ENCODE measurements at regions not wholly inside any gene's neighbourhood (a gene's known extent, or its start where the extent isn't known, plus 50 kb on each side); places are given as distances from the start of the nearest gene placed in this dataset.

DNA sequence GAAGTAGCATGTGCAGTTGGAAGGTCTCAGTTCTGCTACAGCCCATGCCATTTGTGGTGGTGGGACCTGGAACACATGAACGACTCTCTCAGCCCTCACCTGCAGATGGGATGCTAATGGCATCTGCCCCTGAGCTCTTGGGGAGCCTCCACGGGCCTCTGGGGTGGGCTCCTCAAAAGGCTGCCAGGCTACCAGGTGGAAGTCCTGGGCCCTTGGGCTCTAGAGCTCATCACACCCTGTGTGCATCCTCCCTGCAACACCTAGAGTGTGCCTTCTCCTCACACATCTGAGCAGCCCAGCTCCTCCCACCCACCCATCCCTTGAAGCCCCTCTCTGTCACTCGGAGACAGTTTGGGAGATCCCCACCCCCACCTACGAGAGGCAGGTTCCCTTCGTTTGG, 231.8 kb upstream of the MYT1L start:
- no peak overlapping the region for H3K4me3 ChIP-seq
- H3K36me3 ChIP-seq, result no peaks in the 10 kb centered on the region
- no peak for TF ChIP-seq Cebpa-rat (IDR thresholded peaks at IDR 0.05)

DNA sequence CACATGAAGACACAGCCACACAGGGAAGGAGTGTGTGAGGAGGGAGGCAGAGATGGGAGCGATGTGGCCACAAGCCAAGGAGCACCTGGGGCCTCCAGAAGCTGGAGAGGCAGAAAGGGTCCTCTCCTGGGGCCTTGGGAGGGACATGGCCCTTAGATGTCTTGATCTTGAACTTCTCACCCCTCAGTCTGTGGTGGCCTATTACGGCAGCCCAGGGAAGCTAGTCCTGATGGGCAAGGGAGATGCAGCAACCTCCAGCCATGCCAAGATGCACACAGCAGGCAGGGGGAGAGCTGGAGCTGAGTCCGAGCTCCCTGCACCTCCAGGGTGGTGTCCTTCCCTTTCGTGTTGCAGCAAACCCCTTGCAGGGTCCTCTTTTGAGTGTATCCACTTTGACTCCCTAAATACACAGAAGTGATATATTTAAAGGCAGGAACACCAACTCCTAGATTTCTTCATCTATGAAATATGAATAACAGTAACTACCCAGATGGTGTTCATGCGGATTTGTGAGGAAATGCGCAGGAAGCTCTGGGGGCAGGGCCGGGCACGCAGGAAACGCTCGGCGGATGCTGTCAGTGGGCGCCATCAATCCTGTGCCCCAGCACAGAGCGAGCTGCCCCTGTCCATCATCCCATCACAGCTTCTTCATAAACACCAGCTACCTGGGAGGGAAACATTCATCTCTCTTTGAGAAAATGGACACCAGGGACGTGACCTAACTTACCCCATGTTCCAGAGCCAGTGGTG, 230.4 kb upstream of the MYT1L start:
- no peaks in the 10 kb centered on the region for H4K20me1 ChIP-seq
- no peak overlapping the region for H3K4me2 ChIP-seq
- no peak overlapping the region for H3K27ac ChIP-seq
- peaks cover 6% of the 10 kb centered on the region for H3K4me1 ChIP-seq
- no peak overlapping the region for H3K4me3 ChIP-seq
- H3K27me3 ChIP-seq, result no peaks in the 10 kb centered on the region
- H3K36me3 ChIP-seq, result no peaks in the 10 kb centered on the region
- no peaks in the 10 kb centered on the region for H3K9me3 ChIP-seq
- H3K9ac ChIP-seq, result no peak overlapping the region
- TF ChIP-seq Cebpa-rat (IDR thresholded peaks at IDR 0.05), result no peak

More for the DNA sequence above, 231.8 kb upstream of the MYT1L start:
- Histone ChIP-seq H3K4me2 (no peak overlapping the region), H3K27ac (no peak overlapping the region), H3K9ac (no peak overlapping the region), H3K9me3 (no peaks in the 10 kb centered on the region), H3K27me3 (no peaks in the 10 kb centered on the region), H4K20me1 (no peaks in the 10 kb centered on the region), H3K4me1 (no peaks in the 10 kb centered on the region)

DNA sequence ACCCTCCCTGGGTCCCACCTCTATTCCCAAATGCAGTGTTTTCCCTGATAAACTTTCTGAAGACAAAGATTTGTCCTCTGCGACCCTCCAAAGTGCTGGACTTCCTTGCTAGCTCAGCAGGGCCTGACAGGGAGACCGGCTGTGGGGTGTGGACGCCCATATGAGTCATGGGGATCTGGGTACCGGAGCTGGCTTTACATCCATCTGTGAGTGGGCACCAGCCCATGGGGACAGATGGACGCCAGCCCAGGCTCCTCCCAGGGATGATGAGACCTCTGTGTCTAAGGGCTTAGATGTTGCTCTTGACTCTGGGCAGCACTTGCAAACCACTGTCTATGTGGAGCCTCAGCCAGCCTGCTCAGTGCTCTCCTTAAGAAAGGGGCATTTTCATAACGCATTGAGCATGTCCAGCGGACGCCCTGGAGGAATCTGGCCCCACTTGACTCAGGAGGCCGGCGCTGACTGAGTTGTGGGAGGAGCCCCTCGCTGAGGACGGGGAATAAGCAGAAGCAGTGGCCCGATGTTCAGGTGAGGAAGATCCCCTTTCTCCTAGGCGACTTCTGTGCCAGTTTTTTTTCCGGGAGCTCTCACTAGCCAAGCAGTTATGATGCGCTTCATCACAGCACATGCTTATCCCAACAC, 229.4 kb upstream of the MYT1L start:
- TF ChIP-seq Cebpa-rat (IDR thresholded peaks at IDR 0.05), result no peak
- Histone ChIP-seq H3K9me3 (no peaks in the 10 kb centered on the region), H3K4me2 (no peak overlapping the region)

DNA sequence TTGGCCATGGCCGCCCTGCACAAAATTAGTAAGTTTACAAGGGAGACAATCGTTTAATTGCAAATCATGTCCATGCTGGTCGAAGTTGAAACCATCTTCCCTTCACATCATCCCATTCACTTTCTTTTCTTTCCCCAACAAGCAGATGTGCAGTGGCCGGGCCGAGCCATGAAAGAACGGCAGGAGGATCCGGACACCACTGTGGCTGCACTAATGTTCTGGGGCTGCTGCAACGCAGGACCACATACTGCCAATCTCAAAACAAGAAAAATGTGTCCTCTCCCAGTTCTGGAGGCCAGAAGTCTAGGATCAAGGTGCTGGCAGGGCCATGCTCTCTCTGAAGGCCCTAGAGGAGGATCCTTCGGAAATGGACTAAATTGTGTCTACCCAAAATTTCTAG, 227.4 kb upstream of the MYT1L start:
- H3K9ac ChIP-seq, result no peak overlapping the region
- no peak overlapping the region for H3K4me3 ChIP-seq
- no peaks in the 10 kb centered on the region for H4K20me1 ChIP-seq
- H3K4me2 ChIP-seq, result no peak overlapping the region
- H3K9me3 ChIP-seq, result peaks cover 3% of the 10 kb centered on the region; the same call in 1 of the 2 replicates
- TF ChIP-seq Cebpa-rat (IDR thresholded peaks at IDR 0.05), result no peak
- H3K4me1 ChIP-seq, result peaks cover 6% of the 10 kb centered on the region
- H3K36me3 ChIP-seq, result no peaks in the 10 kb centered on the region
- no peaks in the 10 kb centered on the region for H3K27me3 ChIP-seq
- no peak overlapping the region for H3K27ac ChIP-seq

More for the DNA sequence above, 229.4 kb upstream of the MYT1L start:
- Histone ChIP-seq H3K4me1 (peaks cover 6% of the 10 kb centered on the region), H4K20me1 (no peaks in the 10 kb centered on the region), H3K27me3 (no peaks in the 10 kb centered on the region), H3K9ac (no peak overlapping the region), H3K27ac (no peak overlapping the region), H3K4me3 (no peak overlapping the region), H3K36me3 (no peaks in the 10 kb centered on the region)

DNA sequence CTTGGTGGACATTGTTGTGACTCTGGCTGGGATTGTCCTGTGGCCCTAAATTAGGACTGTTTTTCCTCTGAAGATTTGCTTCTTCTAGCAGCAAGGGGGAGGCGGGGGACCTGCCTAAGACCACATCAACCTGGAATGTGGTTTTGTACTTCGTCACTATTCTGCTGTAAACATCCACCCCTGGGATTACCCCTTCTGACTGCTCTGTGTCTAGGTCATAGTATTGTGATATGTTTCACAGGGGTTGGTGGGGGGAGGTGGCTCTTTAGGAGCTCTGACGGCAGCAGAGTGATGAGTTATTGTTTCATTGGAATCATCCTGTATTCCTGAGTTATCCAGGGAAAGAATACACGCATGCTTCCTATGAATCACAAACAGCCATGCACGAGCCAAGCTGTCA, 226.4 kb upstream of the MYT1L start:
- no peaks in the 10 kb centered on the region for H3K27me3 ChIP-seq
- H3K9me3 ChIP-seq, result peaks cover 13% of the 10 kb centered on the region
- H3K4me3 ChIP-seq, result no peak overlapping the region
- no peak for TF ChIP-seq Cebpa-rat (IDR thresholded peaks at IDR 0.05)
- peaks cover 6% of the 10 kb centered on the region for H3K4me1 ChIP-seq
- H3K36me3 ChIP-seq, result no peaks in the 10 kb centered on the region
- H3K4me2 ChIP-seq, result peak overlapping the region; percentile 3; the same call in 1 of the 2 replicates
- H3K9ac ChIP-seq, result no peak overlapping the region
- no peaks in the 10 kb centered on the region for H4K20me1 ChIP-seq
- H3K27ac ChIP-seq, result no peak overlapping the region

DNA sequence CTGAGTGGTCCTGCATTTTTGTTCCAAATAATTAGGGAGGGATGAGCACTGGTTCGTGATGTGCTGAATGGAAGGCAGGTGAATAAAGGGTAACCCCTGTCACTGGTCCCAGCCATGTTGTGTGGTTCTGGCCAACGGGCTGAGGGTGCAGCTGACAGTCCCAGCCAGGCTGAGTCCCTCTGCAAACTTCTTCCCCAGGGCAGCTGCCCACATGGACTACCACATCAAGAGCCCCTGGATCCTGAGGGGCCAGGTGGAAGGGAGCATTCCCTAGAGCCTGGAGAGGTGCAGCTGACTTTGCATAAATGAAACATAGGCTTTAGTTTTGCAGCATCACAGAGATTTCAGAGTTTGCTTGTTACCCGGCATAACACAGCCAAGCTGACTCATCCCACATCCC, 219.8 kb upstream of the MYT1L start:
- H3K9ac ChIP-seq, result no peak overlapping the region
- H4K20me1 ChIP-seq, result no peaks in the 10 kb centered on the region
- H3K4me1 ChIP-seq, result no peaks in the 10 kb centered on the region
- no peak overlapping the region for H3K4me2 ChIP-seq
- no peaks in the 10 kb centered on the region for H3K36me3 ChIP-seq
- no peak overlapping the region for H3K4me3 ChIP-seq
- H3K27me3 ChIP-seq, result no peaks in the 10 kb centered on the region
- no peak overlapping the region for H3K27ac ChIP-seq
- no peak for TF ChIP-seq Cebpa-rat (IDR thresholded peaks at IDR 0.05)
- peaks cover 26% of the 10 kb centered on the region for H3K9me3 ChIP-seq

DNA sequence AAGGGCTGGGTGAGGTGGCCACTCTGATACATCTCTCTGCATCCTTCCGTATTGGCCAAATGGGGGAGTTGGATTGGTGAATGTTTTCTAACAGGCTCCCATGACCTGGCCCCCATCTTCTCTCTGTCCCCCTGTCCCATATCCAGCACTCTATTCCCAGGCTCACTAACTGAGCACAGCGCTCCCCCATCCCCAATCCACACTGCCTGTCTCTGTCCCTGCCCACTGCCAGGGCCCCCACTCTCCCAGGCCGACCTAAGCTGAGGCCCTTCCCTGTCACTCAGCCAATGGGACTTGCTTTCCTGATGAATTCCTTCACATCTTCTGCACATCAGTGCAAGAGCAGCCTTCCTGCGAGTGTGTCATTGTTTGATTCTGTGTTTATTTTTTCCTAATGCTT, 216.8 kb upstream of the MYT1L start:
- Histone ChIP-seq H3K4me3 (no peak overlapping the region), H3K27me3 (no peaks in the 10 kb centered on the region), H3K4me2 (no peak overlapping the region), H4K20me1 (no peaks in the 10 kb centered on the region), H3K9me3 (peaks cover 17% of the 10 kb centered on the region), H3K36me3 (no peaks in the 10 kb centered on the region), H3K27ac (no peak overlapping the region), H3K9ac (no peak overlapping the region), H3K4me1 (no peaks in the 10 kb centered on the region)
- TF ChIP-seq Cebpa-rat (IDR thresholded peaks at IDR 0.05), result no peak

DNA sequence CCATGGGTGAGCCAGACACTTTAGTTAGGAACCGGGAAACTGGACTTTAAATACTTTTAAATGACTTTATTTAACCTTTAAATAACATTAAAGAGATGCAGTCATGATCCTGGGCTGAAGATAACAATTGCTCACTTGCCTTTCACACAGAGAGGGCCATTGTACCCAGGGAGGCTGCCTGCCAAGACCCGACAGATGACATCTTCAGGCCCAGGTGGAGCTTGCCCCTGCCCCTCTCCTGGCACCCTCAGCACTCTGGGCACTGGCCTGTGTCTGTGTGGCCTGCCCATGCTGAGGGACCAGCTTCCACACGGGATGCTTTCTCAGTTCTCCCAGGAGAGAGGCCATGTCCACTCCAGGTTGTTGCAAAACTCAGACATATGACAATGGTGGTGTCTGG, 216.4 kb upstream of the MYT1L start:
- H3K4me2 ChIP-seq, result no peak overlapping the region
- no peaks in the 10 kb centered on the region for H3K27me3 ChIP-seq
- no peaks in the 10 kb centered on the region for H3K36me3 ChIP-seq
- H3K9me3 ChIP-seq, result peaks cover 13% of the 10 kb centered on the region
- H3K4me1 ChIP-seq, result no peaks in the 10 kb centered on the region
- no peak overlapping the region for H3K9ac ChIP-seq
- no peaks in the 10 kb centered on the region for H4K20me1 ChIP-seq
- no peak overlapping the region for H3K4me3 ChIP-seq
- no peak for TF ChIP-seq Cebpa-rat (IDR thresholded peaks at IDR 0.05)
- no peak overlapping the region for H3K27ac ChIP-seq

DNA sequence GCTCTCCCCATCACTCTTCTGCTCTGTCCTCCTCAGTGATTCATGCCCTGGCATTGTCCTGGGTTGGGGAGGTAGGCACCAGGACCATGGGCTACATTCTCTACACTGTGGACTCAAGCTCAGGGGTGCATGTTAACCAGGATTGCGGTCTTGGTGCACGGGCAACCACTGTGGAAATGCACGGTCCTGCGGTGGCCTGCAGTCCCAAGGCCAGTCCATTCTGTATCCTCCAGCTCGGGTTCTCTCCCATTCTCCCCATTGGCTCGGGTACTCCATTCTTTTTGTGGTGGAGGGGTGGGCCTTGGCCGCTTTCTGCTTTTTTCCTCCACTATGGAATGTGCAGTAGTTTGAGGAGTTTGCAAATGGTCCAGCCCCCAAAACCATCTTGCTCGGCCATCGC, 215.0 kb upstream of the MYT1L start:
- no peak overlapping the region for H3K9ac ChIP-seq
- no peak overlapping the region for H3K4me3 ChIP-seq
- 0 out of 2 replicates have a peak, but pooled peaks cover 3% of the 10 kb centered on the region for H3K9me3 ChIP-seq
- H3K27ac ChIP-seq, result no peak overlapping the region
- H3K4me2 ChIP-seq, result no peak overlapping the region
- H4K20me1 ChIP-seq, result no peaks in the 10 kb centered on the region
- TF ChIP-seq Cebpa-rat (IDR thresholded peaks at IDR 0.05), result no peak
- no peaks in the 10 kb centered on the region for H3K27me3 ChIP-seq
- no peaks in the 10 kb centered on the region for H3K36me3 ChIP-seq
- H3K4me1 ChIP-seq, result no peaks in the 10 kb centered on the region

DNA sequence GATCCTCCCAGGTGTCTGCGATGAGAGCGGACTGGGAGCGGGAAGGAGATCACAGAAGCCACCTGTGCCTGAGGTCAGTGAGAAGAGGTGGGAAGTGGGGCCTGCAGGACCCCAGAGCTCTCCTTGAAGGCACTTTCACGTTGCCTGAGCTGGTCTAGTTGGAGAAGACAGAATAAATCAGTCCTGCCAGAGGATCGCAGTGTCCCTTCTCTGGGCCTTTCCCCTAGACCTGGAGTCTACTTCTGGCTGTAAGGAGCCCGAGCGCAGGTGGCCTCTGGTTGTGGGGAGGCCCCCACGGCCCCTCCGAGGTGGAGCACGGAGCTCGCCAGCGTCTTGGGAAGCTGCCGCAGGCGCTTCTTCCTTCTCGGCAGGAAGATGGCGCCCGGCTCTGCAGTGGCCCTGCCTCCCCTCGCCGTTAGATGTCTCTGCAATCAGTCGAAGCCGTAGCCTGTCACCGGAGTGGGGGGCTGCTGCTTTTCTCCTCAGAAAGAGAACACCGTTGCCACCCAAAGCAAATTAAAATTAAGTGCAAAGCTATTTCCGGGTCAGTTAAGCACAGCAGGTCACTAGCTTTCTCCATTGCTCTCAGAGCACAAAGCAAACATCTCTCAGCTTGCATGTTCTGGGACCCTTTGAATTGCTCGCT, 212.0 kb upstream of the MYT1L start:
- Histone ChIP-seq H3K4me1 (no peaks in the 10 kb centered on the region), H3K9ac (no peak overlapping the region), H3K27ac (no peak overlapping the region), H3K36me3 (no peaks in the 10 kb centered on the region), H3K4me2 (no peak overlapping the region), H3K27me3 (no peaks in the 10 kb centered on the region), H4K20me1 (no peaks in the 10 kb centered on the region), H3K9me3 (no peaks in the 10 kb centered on the region), H3K4me3 (no peak overlapping the region)
- no peak for TF ChIP-seq Cebpa-rat (IDR thresholded peaks at IDR 0.05)
